Coronary artery (tissue), 2 donors: ENCODE measurements at regions not wholly inside any gene's neighbourhood (a gene's known extent, or its start where the extent isn't known, plus 50 kb on each side); places are given as distances from the start of the nearest gene placed in this dataset.

Experiments used
- DNase-seq: peaks from one replicate; pipeline ENCODE4 v3.0.0-alpha.2; 2017; ENCODE audit warnings: low spot score
- H3K27ac ChIP-seq, 2 donors: fragments of 200-600 bp; sonication (generic); one replicate each; pipeline ENCODE4 v1.5.1; 2016 to 2019
- H3K4me3 ChIP-seq: fragments of 200-600 bp; sonication (generic); 2 replicates; pipeline ENCODE4 v1.5.1; 2016; ENCODE audit warnings: mild to moderate bottlenecking, moderate library complexity
- CTCF ChIP-seq: fragments of 200-600 bp; sonication (generic); IDR thresholded peaks from one replicate; pipeline ENCODE4 v1.5.1; 2019; ENCODE audit warnings: antibody characterized with exemption

DNA sequence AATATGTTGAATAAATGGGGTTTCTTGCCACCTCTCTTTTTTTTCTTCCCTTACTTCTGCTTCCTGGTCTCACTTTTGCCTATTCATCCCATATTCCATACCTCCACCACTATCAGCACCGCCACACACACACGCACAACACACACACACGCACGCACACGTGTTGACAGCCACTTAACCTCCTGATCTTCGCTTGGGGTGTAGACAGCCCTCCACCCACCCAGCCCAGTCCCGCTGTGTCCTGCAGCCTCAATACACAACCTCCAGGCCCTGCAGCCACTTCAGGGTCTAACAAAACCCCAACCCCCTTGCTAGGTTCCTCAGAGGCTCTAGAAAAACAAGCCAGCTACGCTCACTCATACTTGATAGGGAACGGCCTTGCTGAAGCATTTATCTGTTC is 72.3 kb downstream of the LINC00237 start:
- no peak overlapping the region for H3K27ac ChIP-seq
- peak; percentile 63 for DNase-seq
- TF ChIP-seq CTCF, result no peak
- no peak overlapping the region for H3K4me3 ChIP-seq

- DNase-seq, result no peak
- no peak overlapping the region for H3K27ac ChIP-seq
- no peak overlapping the region for H3K4me3 ChIP-seq
- TF ChIP-seq CTCF, result no peak
These were observed 74.5 kb downstream of the LINC00237 start for GRCh38 chr20:21031666-21032065.

DNA sequence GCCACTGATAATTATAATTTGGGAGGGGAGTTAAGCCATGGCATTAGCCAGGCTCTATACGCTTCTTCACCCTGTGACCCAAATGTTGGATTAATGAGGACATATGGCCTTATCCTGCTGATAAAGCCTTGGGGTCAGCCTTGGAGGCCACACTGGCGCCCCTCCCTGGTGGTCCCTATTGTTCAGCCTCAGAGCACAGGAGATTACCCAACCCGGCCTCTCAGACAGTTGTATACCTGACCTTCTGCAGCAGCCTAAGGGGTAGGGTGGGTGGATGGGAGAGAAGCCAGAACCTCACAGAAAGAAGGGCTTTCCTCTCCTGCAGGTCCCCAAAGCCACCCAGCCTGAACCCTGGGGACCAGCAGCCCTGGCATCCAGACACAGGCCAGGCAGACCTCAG is 76.8 kb downstream of the LINC00237 start:
- no peak for TF ChIP-seq CTCF
- no peak for DNase-seq
- Histone ChIP-seq H3K27ac (no peak overlapping the region), H3K4me3 (no peak overlapping the region)

GRCh38 chr20:21028921-21029320 is 77.2 kb downstream of the LINC00237 start:
- no peak overlapping the region for H3K4me3 ChIP-seq
- H3K27ac ChIP-seq, result no peak overlapping the region
- DNase-seq, result no peak
- TF ChIP-seq CTCF, result no peak

- Histone ChIP-seq H3K4me3 (no peak overlapping the region), H3K27ac (no peak overlapping the region)
- TF ChIP-seq CTCF, result no peak
- no peak for DNase-seq
These were observed 77.7 kb downstream of the LINC00237 start for GRCh38 chr20:21028436-21028835.

GRCh38 chr20:21027569-21027968 is 78.6 kb downstream of the LINC00237 start:
- DNase-seq, result no peak
- Histone ChIP-seq H3K4me3 (no peak overlapping the region), H3K27ac (no peak overlapping the region)
- TF ChIP-seq CTCF, result no peak

- Histone ChIP-seq H3K4me3 (no peak overlapping the region), H3K27ac (no peak overlapping the region)
- DNase-seq, result no peak
- no peak for TF ChIP-seq CTCF
These were observed 79.2 kb downstream of the LINC00237 start for GRCh38 chr20:21026951-21027350.
